Medulla oblongata (tissue), 1 donor: ENCODE measurements at regions not wholly inside any gene's neighbourhood (a gene's known extent, or its start where the extent isn't known, plus 50 kb on each side); places are given as distances from the start of the nearest gene placed in this dataset.

ENCODE experiments used
- DNase-seq: peaks from one replicate; pipeline ENCODE4 v3.0.0-alpha.2; 2015; ENCODE audit errors: extremely low spot score

GRCh38 chr12:114774699-114775098 lies 90.7 kb upstream of the TBX3 start:
- DNase-seq, result no peak

GRCh38 chr12:114774197-114774596 lies 90.2 kb upstream of the TBX3 start:
- DNase-seq, result no peak

GRCh38 chr12:114770323-114770722 lies 86.3 kb upstream of the TBX3 start:
- DNase-seq, result no peak

DNA sequence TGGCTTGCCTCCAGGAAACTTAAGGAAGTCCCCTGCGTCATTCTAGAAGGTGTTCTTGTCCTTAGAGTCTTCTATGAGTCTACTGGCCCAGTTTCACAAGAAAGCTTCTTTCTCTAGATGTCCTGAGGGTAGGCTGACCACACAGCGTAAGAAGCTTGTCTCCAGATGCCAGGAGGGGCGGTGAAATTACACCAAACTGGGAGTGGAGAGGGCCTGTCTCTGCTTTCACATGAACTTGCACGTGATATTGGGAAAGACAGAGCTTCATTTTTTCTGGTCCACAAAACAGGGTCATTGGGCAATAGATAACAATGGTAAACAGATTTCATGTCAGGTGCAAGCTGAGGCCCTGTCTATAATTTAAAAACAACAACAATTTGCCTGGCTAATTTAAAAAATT lies 85.7 kb upstream of the TBX3 start:
- no peak for DNase-seq

GRCh38 chr12:114767906-114768722 lies 84.1 kb upstream of the TBX3 start:
- no peak for DNase-seq

- DNase-seq, result no peak
Measured at GRCh38 chr12:114767084-114767760, 83.2 kb upstream of the TBX3 start.

DNA sequence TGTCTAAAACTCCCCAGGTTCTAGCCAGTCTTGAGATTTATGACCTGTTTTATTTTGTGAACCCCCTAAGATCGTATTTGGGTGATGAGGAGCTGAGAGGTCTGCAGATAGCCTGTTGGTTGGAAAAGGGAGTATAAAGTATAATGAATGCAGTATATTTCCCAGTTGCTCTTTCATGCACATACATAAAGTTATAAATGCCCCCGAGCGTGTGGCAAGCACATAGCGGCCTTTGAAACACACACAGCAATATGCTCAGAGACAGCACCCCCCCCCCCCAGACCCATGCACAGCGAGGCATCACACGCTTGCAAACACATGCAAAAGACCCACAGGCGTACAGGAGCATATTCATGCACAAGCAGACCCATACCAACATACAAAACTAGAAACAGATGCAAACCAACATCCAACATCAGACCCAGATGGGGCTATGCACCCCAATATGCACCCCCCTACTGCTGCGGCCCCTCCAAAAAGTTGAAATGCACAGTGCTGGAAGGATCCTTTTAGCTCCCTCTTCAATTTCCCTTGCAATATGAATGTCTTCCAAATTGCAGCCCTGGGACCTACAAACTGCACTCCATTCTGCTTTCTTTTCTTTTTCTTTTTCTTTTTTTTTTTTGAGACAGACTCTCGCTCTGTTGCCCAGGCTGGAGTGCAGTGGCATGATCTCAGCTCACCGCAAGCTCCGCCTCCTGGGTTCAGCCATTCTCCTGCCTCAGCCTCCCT lies 82.2 kb upstream of the TBX3 start:
- no peak for DNase-seq

GRCh38 chr12:114764510-114764909 lies 80.5 kb upstream of the TBX3 start:
- DNase-seq, result no peak

- DNase-seq, result no peak
Measured at GRCh38 chr12:114762490-114763110, 78.6 kb upstream of the TBX3 start.

- DNase-seq, result no peak
Measured at GRCh38 chr12:114760151-114760877, 76.3 kb upstream of the TBX3 start.

- no peak for DNase-seq
Measured at GRCh38 chr12:114759635-114760034, 75.7 kb upstream of the TBX3 start.

GRCh38 chr12:114757684-114758325 lies 73.8 kb upstream of the TBX3 start:
- DNase-seq, result no peak

- DNase-seq, result no peak
Measured at GRCh38 chr12:114752217-114752616, 68.2 kb upstream of the TBX3 start.

- DNase-seq, result no peak
Measured at GRCh38 chr12:114751712-114752111, 67.7 kb upstream of the TBX3 start.

DNA sequence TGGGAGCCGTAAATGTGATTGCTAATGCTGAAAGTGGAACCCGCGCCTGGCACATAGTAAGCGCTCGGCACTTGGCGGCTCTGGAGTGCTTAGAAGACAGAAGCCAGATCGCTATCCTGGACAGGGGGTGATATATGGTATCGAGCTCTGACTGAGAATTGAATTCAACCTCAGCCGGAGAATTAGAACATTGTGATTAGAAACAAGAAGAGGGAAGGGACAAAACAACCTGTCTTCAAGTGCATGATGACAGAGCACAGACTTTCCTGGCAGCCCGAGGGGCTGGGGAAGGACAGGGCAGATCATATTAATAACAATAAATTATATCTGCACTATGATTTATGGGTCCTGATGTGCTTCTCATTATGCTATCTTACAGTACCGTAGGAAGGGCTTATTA lies 66.9 kb upstream of the TBX3 start:
- DNase-seq, result no peak

GRCh38 chr12:114749065-114749464 lies 65.1 kb upstream of the TBX3 start:
- no peak for DNase-seq

DNA sequence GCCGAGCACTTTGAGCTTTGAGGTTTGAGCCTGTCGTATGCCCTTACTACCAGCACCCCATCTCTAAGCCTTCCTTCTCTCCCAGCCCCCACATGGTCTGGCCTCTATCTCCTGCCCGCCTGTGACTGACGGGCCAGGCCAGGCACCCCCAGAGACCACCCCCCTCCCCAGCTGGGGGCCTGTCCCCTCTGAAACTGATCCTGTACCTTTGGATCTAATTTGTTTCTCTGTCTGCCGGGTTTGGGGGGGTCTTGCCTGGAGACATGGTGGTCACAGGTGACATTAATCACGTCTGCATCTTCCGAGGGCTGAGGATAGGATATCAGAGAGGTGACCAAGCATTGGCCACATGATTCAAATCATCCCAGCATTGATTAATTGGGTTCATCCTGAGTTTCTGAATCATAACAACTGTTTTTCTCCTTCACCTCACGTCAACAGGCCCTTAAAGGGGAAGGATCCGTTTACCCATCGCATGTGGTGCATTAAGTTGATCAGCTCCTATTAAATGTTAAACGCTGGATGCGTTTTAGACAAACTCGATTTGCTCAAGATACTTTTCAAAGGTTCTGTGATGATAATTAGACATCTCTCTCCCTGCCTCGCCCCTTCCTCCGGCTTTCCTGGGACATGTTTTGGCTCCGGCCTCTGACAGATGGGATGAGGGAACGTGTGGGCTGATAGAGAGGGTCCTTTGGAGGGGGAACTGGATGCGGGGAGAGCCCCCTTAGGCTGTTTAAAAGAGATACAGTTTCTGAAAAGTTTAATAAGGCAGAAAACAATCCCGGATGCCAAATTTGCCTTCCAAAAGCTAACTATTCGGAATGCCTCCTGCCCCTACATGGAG lies 63.3 kb upstream of the TBX3 start:
- DNase-seq, result no peak

GRCh38 chr12:114746297-114747011 lies 62.5 kb upstream of the TBX3 start:
- DNase-seq, result no peak

DNA sequence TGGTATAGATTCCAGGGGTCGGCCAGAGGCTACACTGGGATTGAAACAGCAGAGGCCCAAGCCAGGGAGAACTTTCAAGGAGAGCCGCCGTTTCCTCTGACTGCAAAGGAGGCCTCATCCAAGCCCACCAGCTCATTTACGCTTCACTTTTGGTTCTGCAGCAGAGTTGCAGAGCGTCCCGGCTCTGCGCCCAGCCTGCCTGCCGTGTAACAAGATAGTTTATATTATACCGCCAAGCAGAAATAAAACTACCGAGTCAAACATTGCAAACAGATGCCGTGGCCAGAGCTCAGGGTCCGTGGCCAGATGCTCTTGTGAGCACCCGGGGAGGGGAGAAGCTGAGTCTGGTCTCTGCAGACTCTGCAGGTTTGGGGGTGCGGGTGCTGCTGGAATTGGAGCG lies 60.7 kb upstream of the TBX3 start:
- DNase-seq, result no peak
